MM.1S (cell line): ENCODE measurements at regions not wholly inside any gene's neighbourhood (a gene's known extent, or its start where the extent isn't known, plus 50 kb on each side); places are given as distances from the start of the nearest gene placed in this dataset.

Experiments
- CTCF ChIP-seq: fragments of 300-600 bp; sonication (generic); IDR thresholded peaks from 2 replicates; pipeline ENCODE4 v1.5.1; 2016; ENCODE audit warnings: antibody characterized with exemption, low read length, mixed read lengths
- EZH2 ChIP-seq: fragments of 300-600 bp; sonication (generic); optimal IDR thresholded peaks from 2 replicates; pipeline ENCODE3; 2017; ENCODE audit warnings: low read depth, mild to moderate bottlenecking, antibody characterized with exemption, low read length, mixed read lengths

GRCh38 chr2:105631922-105632321 is 112.8 kb upstream of the NCK2 start:
- TF ChIP-seq CTCF (no peak), EZH2 (no peak)
